ENCODE measurements at regions not wholly inside any gene's neighbourhood (a gene's known extent, or its start where the extent isn't known, plus 50 kb on each side); places are given as distances from the start of the nearest gene placed in this dataset.

DNA sequence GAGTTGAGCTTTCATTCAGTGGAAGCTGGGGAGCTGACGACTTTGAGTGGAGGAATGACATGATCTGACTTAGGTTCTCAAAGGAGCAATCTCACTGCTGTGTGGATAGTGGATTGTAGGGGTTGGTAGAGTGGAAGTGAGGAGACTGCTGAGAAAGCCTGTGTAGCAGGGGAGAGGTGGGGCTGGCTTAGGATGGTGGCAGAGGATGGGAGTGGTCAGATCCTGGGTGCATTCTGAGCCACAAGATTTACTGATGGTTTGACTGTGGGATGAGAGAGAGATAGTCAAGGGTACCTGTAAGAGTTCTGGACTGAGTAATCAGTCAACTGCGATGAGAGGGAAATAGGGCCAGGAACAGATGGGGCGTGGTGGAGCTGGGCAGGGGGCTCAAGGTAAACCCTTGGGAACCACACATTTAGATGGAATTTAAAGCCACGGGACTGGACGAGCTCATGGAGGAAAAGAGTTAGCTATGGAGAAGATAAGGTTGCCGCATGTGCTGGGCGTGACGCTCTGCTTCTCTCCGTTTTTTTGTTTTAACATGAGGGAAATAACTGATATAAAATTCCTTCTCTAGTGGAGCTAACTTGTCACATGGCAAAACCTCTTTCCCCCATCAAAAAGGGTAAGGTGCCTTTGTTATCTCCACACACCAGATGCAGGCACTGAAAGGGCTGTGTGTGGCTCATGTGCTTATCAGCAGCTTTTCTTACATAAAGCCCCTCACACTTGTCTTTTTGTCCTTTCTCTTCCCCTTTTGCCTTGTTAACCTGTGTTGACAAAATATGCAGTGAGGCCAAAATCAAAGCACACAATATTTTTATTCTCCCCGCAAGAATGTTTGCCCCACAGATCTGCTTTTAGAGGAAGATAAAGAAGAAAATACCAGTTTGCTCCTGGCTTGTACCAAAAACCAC, 379.8 kb downstream of the TSN start:
- Histone ChIP-seq H3K4me1 (ENCODE audit: control insufficient read depth in 2 of 2, insufficient read depth in 2 of 2, low read length in 2 of 2) (peaks cover 4 to 15% of the 10 kb centered on the region in 2 donors), H3K27me3 (ENCODE audit: control insufficient read depth in 2 of 2, insufficient read depth in 1 of 2, low read length in 1 of 2) (no peaks in the 10 kb centered on the region), H3K4me3 (ENCODE audit: low read length in 2 of 2) (no peak overlapping the region), H3K9me3 (ENCODE audit: control insufficient read depth in 2 of 2, insufficient read depth in 1 of 2, low read length in 1 of 2) (peaks cover 4 to 5% of the 10 kb centered on the region in 2 donors), H3K27ac (ENCODE audit: low read depth in 1 of 2, low read length in 1 of 2) (peak overlapping the region in 1 of 2 donors; percentile 34), H3K36me3 (ENCODE audit: control insufficient read depth in 2 of 2, insufficient read depth in 2 of 2, low read length in 1 of 2) (no peaks in the 10 kb centered on the region)
- DNase-seq (ENCODE audit: low read depth in 6 of 9, low spot score in 9 of 9): peak in 2 of 9 donors; percentile 30 to 44
- WGBS: 25% methylated on average over 10 of the region's 10 CpGs

DNA sequence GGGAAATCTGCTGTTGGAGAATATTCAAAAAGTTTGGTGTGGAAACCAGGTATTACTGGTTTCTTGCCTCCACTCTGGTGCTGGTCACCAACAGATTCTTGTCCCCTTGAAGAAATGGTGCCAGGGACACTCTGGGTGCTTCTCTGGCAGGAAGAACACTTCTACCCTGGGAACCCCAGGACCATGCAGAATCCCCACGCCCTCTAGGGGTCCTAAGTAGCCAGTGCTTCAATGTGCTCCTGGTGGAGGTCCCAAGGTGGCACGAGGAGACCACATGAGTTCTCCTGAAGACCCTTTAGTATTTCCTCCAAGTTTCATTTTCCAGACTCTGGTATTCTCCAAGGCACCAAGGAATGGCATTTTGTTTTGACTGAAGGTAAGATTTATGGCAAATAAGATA, 380.6 kb downstream of the TSN start:
- no peaks in the 10 kb centered on the region for H3K27me3 ChIP-seq (ENCODE audit: control insufficient read depth in 2 of 2, insufficient read depth in 1 of 2, low read length in 1 of 2)
- H3K36me3 ChIP-seq (ENCODE audit: control insufficient read depth in 2 of 2, insufficient read depth in 2 of 2, low read length in 1 of 2): no peaks in the 10 kb centered on the region
- H3K4me1 ChIP-seq (ENCODE audit: control insufficient read depth in 2 of 2, insufficient read depth in 2 of 2, low read length in 2 of 2): peaks cover 4 to 15% of the 10 kb centered on the region in 2 donors
- H3K4me3 ChIP-seq (ENCODE audit: low read length in 2 of 2): no peak overlapping the region
- 9% methylated on average over 2 of the region's 2 CpGs for WGBS
- DNase-seq (ENCODE audit: low read depth in 6 of 9, low spot score in 9 of 9): peak in 6 of 9 donors; percentile 29 to 74 (median 45)
- peak overlapping the region in 1 of 2 donors; percentile 34 for H3K27ac ChIP-seq (ENCODE audit: low read depth in 1 of 2, low read length in 1 of 2)
- peaks cover 0 to 4% of the 10 kb centered on the region in 2 donors for H3K9me3 ChIP-seq (ENCODE audit: control insufficient read depth in 2 of 2, insufficient read depth in 1 of 2, low read length in 1 of 2)

DNA sequence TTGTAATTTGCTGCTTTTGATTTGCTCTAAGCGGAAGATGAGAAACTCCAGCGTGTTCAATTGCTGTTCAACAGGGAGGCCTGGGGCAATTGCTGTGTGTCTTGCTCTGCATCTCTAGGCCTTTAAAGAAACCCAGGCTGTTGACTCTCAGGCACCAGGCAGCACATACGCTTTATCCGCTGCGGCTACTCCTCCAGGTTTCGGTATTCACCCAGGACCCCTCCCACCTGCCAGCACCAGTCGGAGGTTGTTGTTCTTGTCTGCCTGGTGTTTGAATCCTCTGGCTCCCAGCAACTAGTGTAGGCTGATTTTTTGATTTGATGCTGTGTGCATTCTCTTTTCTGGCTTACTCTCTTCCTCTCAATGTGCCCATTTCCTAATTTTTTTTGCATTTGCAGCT, 383.1 kb downstream of the TSN start:
- Histone ChIP-seq H3K27ac (ENCODE audit: low read depth in 1 of 2, low read length in 1 of 2) (no peak overlapping the region), H3K36me3 (ENCODE audit: control insufficient read depth in 2 of 2, insufficient read depth in 2 of 2, low read length in 1 of 2) (no peaks in the 10 kb centered on the region), H3K4me1 (ENCODE audit: control insufficient read depth in 2 of 2, insufficient read depth in 2 of 2, low read length in 2 of 2) (peaks cover 4 to 15% of the 10 kb centered on the region in 2 donors), H3K4me3 (ENCODE audit: low read length in 2 of 2) (no peak overlapping the region), H3K9me3 (ENCODE audit: control insufficient read depth in 2 of 2, insufficient read depth in 1 of 2, low read length in 1 of 2) (no peaks in the 10 kb centered on the region), H3K27me3 (ENCODE audit: control insufficient read depth in 2 of 2, insufficient read depth in 1 of 2, low read length in 1 of 2) (no peaks in the 10 kb centered on the region)
- 97% methylated on average over 7 of the region's 7 CpGs for WGBS
- no peak for DNase-seq (ENCODE audit: low read depth in 6 of 9, low spot score in 9 of 9)

DNA sequence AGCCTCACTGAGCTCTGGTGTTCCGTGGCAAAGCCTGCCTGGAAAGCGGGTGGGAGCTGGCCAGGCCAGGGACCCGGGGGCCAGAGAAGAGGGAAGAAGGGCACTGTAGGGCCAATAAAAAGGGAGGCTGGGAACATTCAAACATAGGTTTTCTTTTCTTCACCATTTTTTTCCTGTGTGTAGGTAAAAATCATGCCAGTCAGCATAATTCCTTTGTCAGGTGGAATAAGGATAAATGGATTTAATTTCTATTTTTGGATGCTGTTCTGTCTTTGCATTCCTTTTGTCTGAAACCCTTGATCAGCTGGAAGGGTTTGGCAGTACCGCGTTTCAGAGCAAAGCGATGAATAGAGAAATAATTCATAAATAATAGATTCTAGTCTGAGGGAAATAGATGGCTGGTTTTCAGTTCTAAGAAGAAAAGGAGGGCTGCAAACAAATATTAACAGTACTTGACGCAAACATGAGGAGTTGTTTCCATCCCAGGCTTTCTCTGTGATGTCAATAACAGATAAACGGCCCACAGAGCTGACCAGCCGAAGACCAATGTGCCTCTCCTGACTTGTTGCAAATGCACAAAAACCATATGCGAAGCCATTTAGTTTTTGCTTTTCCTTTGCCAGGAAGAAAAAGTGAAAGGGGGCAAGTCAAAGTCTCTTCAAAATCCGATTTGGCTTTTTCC, 384.4 kb downstream of the TSN start:
- Histone ChIP-seq H3K4me1 (ENCODE audit: control insufficient read depth in 2 of 2, insufficient read depth in 2 of 2, low read length in 2 of 2) (peaks cover 4 to 14% of the 10 kb centered on the region in 2 donors), H3K27me3 (ENCODE audit: control insufficient read depth in 2 of 2, insufficient read depth in 1 of 2, low read length in 1 of 2) (no peaks in the 10 kb centered on the region), H3K4me3 (ENCODE audit: low read length in 2 of 2) (no peak overlapping the region), H3K9me3 (ENCODE audit: control insufficient read depth in 2 of 2, insufficient read depth in 1 of 2, low read length in 1 of 2) (no peaks in the 10 kb centered on the region), H3K27ac (ENCODE audit: low read depth in 1 of 2, low read length in 1 of 2) (no peak overlapping the region), H3K36me3 (ENCODE audit: control insufficient read depth in 2 of 2, insufficient read depth in 2 of 2, low read length in 1 of 2) (no peaks in the 10 kb centered on the region)
- no peak for DNase-seq (ENCODE audit: low read depth in 6 of 9, low spot score in 9 of 9)
- 87% methylated on average over 11 of the region's 11 CpGs for WGBS

DNA sequence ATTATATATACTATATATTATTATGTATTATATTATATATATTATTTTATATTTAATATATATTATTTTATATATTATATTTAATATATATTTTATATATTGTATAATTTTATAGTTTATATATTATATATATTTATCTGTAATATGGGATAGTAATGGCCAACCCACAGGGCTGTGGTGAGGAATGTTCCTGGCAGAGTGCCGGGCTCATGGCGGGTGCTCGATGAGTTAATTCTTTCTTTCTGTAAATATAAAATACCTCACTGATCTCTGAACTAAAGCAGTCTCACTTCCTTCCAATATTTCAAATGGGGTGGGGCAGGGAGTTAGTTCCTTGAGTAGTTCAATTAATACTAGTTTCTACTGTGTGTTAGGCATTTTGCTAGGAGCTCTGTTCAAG, 389.4 kb downstream of the TSN start:
- no peaks in the 10 kb centered on the region for H3K27me3 ChIP-seq (ENCODE audit: control insufficient read depth in 2 of 2, insufficient read depth in 1 of 2, low read length in 1 of 2)
- 97% methylated on average over 3 of the region's 3 CpGs for WGBS
- no peaks in the 10 kb centered on the region for H3K36me3 ChIP-seq (ENCODE audit: control insufficient read depth in 2 of 2, insufficient read depth in 2 of 2, low read length in 1 of 2)
- no peak overlapping the region for H3K4me3 ChIP-seq (ENCODE audit: low read length in 2 of 2)
- H3K9me3 ChIP-seq (ENCODE audit: control insufficient read depth in 2 of 2, insufficient read depth in 1 of 2, low read length in 1 of 2): no peaks in the 10 kb centered on the region
- peaks cover 0 to 14% of the 10 kb centered on the region in 2 donors for H3K4me1 ChIP-seq (ENCODE audit: control insufficient read depth in 2 of 2, insufficient read depth in 2 of 2, low read length in 2 of 2)
- no peak for DNase-seq (ENCODE audit: low read depth in 6 of 9, low spot score in 9 of 9)
- no peak overlapping the region for H3K27ac ChIP-seq (ENCODE audit: low read depth in 1 of 2, low read length in 1 of 2)

DNA sequence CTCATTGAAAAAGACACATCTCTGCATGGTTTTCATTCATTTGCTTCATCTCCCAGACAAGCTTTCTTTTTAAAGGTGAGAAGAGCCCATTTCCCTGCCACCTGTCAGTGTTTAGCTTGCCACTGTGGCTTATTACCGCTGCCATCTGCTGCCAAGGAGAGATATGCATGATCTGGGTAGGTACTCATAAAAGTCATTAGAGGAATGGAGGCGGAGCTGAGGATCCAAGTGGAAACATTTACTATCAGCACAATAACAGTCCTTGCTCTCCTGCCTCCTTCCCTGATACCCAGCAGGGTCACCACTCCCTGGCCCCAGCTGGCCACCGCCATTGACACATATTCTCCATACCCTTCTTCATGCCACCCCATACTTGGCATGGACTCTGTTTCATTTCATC, 390.4 kb downstream of the TSN start:
- no peaks in the 10 kb centered on the region for H3K36me3 ChIP-seq (ENCODE audit: control insufficient read depth in 2 of 2, insufficient read depth in 2 of 2, low read length in 1 of 2)
- WGBS: 94% methylated on average over 3 of the region's 3 CpGs
- H3K4me1 ChIP-seq (ENCODE audit: control insufficient read depth in 2 of 2, insufficient read depth in 2 of 2, low read length in 2 of 2): peaks cover 0 to 14% of the 10 kb centered on the region in 2 donors
- no peak overlapping the region for H3K27ac ChIP-seq (ENCODE audit: low read depth in 1 of 2, low read length in 1 of 2)
- DNase-seq (ENCODE audit: low read depth in 6 of 9, low spot score in 9 of 9): peak in 1 of 9 donors; percentile 31
- H3K27me3 ChIP-seq (ENCODE audit: control insufficient read depth in 2 of 2, insufficient read depth in 1 of 2, low read length in 1 of 2): no peaks in the 10 kb centered on the region
- no peaks in the 10 kb centered on the region for H3K9me3 ChIP-seq (ENCODE audit: control insufficient read depth in 2 of 2, insufficient read depth in 1 of 2, low read length in 1 of 2)
- no peak overlapping the region for H3K4me3 ChIP-seq (ENCODE audit: low read length in 2 of 2)

DNA sequence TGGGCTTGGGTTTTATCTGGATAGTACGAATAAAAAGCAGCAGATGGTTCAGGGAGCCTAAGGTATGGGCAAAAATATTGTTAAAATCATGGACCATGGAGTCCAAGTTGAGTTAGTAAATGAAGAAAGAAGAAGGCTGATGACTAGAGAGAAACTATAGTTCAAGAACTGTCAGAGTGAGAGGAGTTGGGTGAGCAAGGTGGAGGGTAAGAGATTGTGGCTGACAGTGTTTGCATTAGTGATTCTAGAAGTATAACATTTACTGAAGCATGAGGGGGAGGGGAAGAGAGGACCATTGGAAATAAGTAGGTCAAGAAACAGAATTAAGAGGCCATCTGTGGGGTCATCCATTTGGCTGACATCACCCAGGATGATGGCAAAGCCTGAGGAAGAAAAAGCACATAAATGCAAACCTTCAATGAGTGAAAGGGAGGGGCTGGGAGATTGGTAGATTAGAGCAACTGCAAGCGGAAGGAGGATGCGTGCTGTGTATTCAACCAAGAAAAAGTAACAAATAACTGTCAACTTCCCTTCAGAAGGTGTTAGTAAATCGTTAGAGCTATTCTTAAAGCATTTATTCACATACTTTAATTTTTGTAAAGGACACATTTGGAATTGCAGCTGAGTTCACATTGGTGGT, 392.8 kb downstream of the TSN start:
- whole genome bisulfite sequencing: 97% methylated on average over 4 of the region's 4 CpGs

DNA sequence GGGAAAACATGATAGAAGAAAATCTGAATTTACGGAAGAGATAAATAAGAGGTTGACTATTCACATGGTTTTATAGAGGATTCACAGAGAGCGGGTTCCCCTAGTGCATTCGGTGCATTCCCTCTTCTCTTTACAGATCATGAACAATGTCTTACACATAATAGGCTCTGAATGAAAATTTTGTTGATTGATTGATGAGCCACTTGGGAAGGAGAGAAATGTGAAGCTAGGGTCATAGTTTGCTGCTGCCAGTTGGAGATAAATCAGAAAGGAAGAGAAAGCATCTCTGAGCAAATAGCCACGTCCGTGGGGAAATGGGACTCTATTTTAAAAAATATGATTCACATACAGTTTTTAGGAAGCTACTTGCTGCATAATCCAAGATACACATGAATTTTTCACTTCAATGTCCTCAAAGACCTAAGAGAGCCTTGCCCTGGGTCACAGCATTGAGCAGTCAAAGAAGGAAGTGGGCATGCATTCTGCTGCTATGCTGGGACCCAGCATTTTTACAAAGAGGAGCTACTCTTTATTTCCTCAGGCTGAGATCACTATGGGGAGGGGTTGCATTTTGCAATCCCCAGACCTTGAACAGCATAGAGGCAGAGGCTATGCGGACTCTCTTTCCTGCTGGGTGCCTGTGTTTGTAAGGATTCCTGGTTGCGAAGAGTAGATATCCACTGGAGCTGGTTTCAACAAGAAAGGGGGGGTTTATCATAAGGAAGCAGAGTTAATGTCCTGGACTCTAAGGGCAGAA, 395.3 kb downstream of the TSN start:
- H3K4me3 ChIP-seq (ENCODE audit: low read length in 2 of 2): no peak overlapping the region
- H3K27me3 ChIP-seq (ENCODE audit: control insufficient read depth in 2 of 2, insufficient read depth in 1 of 2, low read length in 1 of 2): no peaks in the 10 kb centered on the region
- H3K36me3 ChIP-seq (ENCODE audit: control insufficient read depth in 2 of 2, insufficient read depth in 2 of 2, low read length in 1 of 2): no peaks in the 10 kb centered on the region
- WGBS: 85% methylated on average over 7 of the region's 7 CpGs
- no peak for DNase-seq (ENCODE audit: low read depth in 6 of 9, low spot score in 9 of 9)
- H3K27ac ChIP-seq (ENCODE audit: low read depth in 1 of 2, low read length in 1 of 2): no peak overlapping the region
- H3K4me1 ChIP-seq (ENCODE audit: control insufficient read depth in 2 of 2, insufficient read depth in 2 of 2, low read length in 2 of 2): peaks cover 0 to 27% of the 10 kb centered on the region in 2 donors
- no peaks in the 10 kb centered on the region for H3K9me3 ChIP-seq (ENCODE audit: control insufficient read depth in 2 of 2, insufficient read depth in 1 of 2, low read length in 1 of 2)

More for the DNA sequence above, 392.8 kb downstream of the TSN start:
- no peaks in the 10 kb centered on the region for H3K36me3 ChIP-seq (ENCODE audit: control insufficient read depth in 2 of 2, insufficient read depth in 2 of 2, low read length in 1 of 2)
- H3K9me3 ChIP-seq (ENCODE audit: control insufficient read depth in 2 of 2, insufficient read depth in 1 of 2, low read length in 1 of 2): no peaks in the 10 kb centered on the region
- H3K27ac ChIP-seq (ENCODE audit: low read depth in 1 of 2, low read length in 1 of 2): no peak overlapping the region
- H3K4me3 ChIP-seq (ENCODE audit: low read length in 2 of 2): no peak overlapping the region
- peaks cover 0 to 19% of the 10 kb centered on the region in 2 donors for H3K4me1 ChIP-seq (ENCODE audit: control insufficient read depth in 2 of 2, insufficient read depth in 2 of 2, low read length in 2 of 2)
- DNase-seq (ENCODE audit: low read depth in 6 of 9, low spot score in 9 of 9): peak in 2 of 9 donors; percentile 15 to 42
- H3K27me3 ChIP-seq (ENCODE audit: control insufficient read depth in 2 of 2, insufficient read depth in 1 of 2, low read length in 1 of 2): no peaks in the 10 kb centered on the region
